AG04450 (cell line): ENCODE measurements at regions not wholly inside any gene's neighbourhood (a gene's known extent, or its start where the extent isn't known, plus 50 kb on each side); places are given as distances from the start of the nearest gene placed in this dataset.

Experiments used
- CTCF ChIA-PET: fragments of 300-600, 350-600 bp; formaldehyde crosslinking; extraction: SDS; loops from one replicate; lab custom pipeline; 2022; ENCODE audit warnings: antibody characterized with exemption, inconsistent platforms; lab: Charles Lee
- POLR2A ChIA-PET: fragments of 350-600 bp; formaldehyde crosslinking; extraction: SDS; loops from one replicate; lab custom pipeline; 2021; ENCODE audit warnings: antibody characterized with exemption, inconsistent platforms; lab: Yijun Ruan, JAX
- DNase-seq: peaks from one replicate; pipeline ENCODE4 v3.0.0-alpha.2; 2011; ENCODE audit warnings: low read depth, low spot score
- H3K27ac ChIP-seq: one replicate; pipeline ENCODE4 v1.5.1; 2012; ENCODE audit warnings: low read depth, low read length, control low read depth
- H3K27me3 ChIP-seq: one replicate; pipeline ENCODE4 v1.6.0; 2012; ENCODE audit warnings: low read length; ENCODE audit not compliant: control insufficient read depth, insufficient read depth
- H3K4me3 ChIP-seq: 2 replicates; pipeline ENCODE4 v1.5.1; 2011; ENCODE audit warnings: mild to moderate bottlenecking, low read depth, low read length, control low read depth
- H3K9me3 ChIP-seq: 2 replicates; pipeline ENCODE4 v1.5.1; 2012; ENCODE audit warnings: low read length; ENCODE audit not compliant: control insufficient read depth, insufficient read depth
- TF ChIP-seq, protein P1 (sequence below): IDR thresholded peaks from 2 replicates; pipeline ENCODE4 v1.5.1; 2011; ENCODE audit warnings: low read depth, low read length, control low read depth, inconsistent platforms

GRCh38 chr13:72120632-72121031 lies 253.6 kb upstream of the DACH1 start:
- TF ChIP-seq, protein P1, sequence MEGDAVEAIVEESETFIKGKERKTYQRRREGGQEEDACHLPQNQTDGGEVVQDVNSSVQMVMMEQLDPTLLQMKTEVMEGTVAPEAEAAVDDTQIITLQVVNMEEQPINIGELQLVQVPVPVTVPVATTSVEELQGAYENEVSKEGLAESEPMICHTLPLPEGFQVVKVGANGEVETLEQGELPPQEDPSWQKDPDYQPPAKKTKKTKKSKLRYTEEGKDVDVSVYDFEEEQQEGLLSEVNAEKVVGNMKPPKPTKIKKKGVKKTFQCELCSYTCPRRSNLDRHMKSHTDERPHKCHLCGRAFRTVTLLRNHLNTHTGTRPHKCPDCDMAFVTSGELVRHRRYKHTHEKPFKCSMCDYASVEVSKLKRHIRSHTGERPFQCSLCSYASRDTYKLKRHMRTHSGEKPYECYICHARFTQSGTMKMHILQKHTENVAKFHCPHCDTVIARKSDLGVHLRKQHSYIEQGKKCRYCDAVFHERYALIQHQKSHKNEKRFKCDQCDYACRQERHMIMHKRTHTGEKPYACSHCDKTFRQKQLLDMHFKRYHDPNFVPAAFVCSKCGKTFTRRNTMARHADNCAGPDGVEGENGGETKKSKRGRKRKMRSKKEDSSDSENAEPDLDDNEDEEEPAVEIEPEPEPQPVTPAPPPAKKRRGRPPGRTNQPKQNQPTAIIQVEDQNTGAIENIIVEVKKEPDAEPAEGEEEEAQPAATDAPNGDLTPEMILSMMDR, result no peak
- Histone ChIP-seq H3K4me3 (no peak overlapping the region), H3K9me3 (no peaks in the 10 kb centered on the region), H3K27me3 (no peaks in the 10 kb centered on the region), H3K27ac (no peak overlapping the region)
- DNase-seq, result no peak
- ChIA-PET POLR2A (no interaction called here), CTCF (no interaction called here)

DNA sequence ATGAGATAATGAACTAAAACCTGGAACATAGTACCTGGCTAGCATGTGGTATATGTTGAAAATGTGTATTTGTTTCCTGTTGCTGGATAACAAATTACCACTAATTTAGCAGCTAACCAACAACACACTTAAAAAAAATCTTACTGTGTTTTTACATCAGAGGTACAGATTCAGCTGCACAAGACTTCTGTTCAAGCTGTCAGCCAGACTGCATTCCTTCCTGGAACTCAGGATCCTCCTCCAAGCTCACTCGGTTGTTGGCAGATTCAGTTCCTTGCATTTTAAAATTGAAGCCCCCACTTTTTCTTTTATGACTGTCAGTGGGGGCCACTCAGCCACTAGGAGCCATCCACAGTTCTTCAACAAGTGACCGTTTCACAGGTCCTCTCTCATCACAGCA lies 246.9 kb upstream of the DACH1 start:
- Histone ChIP-seq H3K9me3 (peaks cover 2% of the 10 kb centered on the region; the same call in 1 of the 2 replicates), H3K27ac (no peak overlapping the region), H3K27me3 (no peaks in the 10 kb centered on the region), H3K4me3 (no peak overlapping the region)
- POLR2A ChIA-PET, result no interaction called here
- CTCF ChIA-PET, result no interaction called here
- no peak for DNase-seq
- TF ChIP-seq, protein P1, result no peak

- DNase-seq, result no peak
- ChIA-PET CTCF (no interaction called here), POLR2A (no interaction called here)
- TF ChIP-seq, protein P1, result no peak
- H3K27ac ChIP-seq, result no peak overlapping the region
- no peak overlapping the region for H3K4me3 ChIP-seq
- H3K27me3 ChIP-seq, result no peaks in the 10 kb centered on the region
- H3K9me3 ChIP-seq, result peaks cover 2% of the 10 kb centered on the region; the same call in 1 of the 2 replicates
Observed at GRCh38 chr13:72113076-72113475, 246.1 kb upstream of the DACH1 start.

DNA sequence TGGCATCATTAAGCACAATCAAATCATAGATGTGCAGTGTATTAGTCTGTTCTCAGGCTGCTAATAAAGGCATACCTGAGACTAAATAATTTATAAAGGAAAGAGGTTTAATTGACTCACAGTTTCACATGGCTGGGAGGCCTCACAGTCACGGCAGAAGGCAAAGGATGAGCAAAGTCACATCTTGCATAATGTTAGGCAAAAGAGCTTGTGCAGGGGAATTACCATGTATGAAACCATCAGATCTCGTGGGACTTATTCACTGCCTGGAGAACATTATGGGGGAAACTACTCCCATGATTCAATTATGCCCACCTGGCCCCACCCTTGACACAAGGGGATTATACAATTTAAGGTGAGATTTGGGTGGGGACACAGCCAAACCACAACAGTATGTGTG lies 245.2 kb upstream of the DACH1 start:
- TF ChIP-seq, protein P1, result no peak
- Histone ChIP-seq H3K27me3 (no peaks in the 10 kb centered on the region), H3K27ac (no peak overlapping the region), H3K4me3 (no peak overlapping the region), H3K9me3 (peaks cover 2% of the 10 kb centered on the region; the same call in 1 of the 2 replicates)
- POLR2A ChIA-PET, result no interaction called here
- no peak for DNase-seq
- CTCF ChIA-PET, result no interaction called here

DNA sequence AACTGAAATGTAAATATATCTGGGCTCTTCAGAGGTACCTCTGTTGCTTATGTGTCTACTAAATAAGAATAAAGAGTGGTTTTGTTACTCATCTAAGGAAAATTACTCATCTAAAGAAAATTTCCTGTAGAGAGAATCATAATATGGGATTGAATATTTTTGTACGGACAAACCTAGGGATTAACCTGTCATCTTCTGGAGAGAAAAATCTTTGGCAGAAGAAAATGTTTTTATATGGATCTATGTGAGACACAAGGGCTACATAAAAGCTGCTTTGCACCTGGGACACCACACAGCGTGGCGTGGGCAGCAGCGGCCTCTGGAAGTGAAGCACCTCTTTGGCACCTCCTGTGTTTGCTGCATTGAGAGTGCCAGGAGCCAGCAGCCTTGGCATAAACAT lies 242.9 kb upstream of the DACH1 start:
- Histone ChIP-seq H3K27ac (no peak overlapping the region), H3K9me3 (peaks cover 2% of the 10 kb centered on the region; the same call in 1 of the 2 replicates), H3K27me3 (no peaks in the 10 kb centered on the region), H3K4me3 (no peak overlapping the region)
- ChIA-PET CTCF (no interaction called here), POLR2A (no interaction called here)
- TF ChIP-seq, protein P1, result no peak
- DNase-seq, result no peak
